ENCODE measurements at regions not wholly inside any gene's neighbourhood (a gene's known extent, or its start where the extent isn't known, plus 50 kb on each side); places are given as distances from the start of the nearest gene placed in this dataset.

DNA sequence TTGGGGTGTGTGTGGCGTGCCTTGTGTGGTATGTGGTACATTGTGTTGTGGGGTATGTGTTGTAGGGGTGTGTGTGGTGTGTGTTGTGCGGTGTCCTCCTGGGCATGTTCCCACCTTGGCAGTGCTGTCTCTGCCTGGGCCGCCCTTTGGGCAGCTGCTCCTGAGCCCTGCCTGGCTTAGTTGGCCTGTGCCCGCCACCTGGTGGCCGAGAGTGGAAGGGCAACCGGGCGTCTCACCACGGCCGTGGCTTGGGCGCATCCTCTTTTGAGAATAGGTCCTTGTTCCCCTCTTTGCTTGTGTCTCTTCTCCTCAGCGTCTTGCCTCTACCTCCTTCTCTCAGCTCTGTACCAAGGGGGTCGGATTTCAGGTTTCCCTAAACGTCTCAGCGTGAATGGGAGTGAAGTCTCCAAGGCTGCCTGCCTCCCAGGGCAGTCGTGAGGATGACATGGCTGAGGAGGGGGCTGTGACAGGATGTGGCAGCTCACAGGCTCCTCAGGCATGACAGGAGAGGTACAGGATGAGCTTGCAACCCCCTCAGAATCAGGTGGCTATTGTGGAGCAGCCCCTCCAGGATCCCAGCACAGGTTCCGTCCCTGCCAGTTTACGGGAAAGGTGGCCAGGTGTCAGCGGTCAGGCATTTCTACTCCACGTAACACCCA, 98.4 kb upstream of the PODXL start (continued):
- TF ChIP-seq, protein P1, sequence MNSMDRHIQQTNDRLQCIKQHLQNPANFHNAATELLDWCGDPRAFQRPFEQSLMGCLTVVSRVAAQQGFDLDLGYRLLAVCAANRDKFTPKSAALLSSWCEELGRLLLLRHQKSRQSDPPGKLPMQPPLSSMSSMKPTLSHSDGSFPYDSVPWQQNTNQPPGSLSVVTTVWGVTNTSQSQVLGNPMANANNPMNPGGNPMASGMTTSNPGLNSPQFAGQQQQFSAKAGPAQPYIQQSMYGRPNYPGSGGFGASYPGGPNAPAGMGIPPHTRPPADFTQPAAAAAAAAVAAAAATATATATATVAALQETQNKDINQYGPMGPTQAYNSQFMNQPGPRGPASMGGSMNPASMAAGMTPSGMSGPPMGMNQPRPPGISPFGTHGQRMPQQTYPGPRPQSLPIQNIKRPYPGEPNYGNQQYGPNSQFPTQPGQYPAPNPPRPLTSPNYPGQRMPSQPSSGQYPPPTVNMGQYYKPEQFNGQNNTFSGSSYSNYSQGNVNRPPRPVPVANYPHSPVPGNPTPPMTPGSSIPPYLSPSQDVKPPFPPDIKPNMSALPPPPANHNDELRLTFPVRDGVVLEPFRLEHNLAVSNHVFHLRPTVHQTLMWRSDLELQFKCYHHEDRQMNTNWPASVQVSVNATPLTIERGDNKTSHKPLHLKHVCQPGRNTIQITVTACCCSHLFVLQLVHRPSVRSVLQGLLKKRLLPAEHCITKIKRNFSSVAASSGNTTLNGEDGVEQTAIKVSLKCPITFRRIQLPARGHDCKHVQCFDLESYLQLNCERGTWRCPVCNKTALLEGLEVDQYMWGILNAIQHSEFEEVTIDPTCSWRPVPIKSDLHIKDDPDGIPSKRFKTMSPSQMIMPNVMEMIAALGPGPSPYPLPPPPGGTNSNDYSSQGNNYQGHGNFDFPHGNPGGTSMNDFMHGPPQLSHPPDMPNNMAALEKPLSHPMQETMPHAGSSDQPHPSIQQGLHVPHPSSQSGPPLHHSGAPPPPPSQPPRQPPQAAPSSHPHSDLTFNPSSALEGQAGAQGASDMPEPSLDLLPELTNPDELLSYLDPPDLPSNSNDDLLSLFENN (IDR thresholded peaks at IDR 0.05; ENCODE audit: low read depth in 2 of 2, low read length in 2 of 2) = no peak
- TF ChIP-seq SMARCA4 (IDR thresholded peaks at IDR 0.05) (no peak), CBFB (CRISPR knock-in tag; IDR thresholded peaks at IDR 0.05) (peak; percentile 37; the same call in 1 of the 2 replicates), HLTF (IDR thresholded peaks at IDR 0.05) (no peak), GATAD2A (IDR thresholded peaks at IDR 0.05) (no peak), PPARD (CRISPR knock-in tag; IDR thresholded peaks at IDR 0.05) (no peak), HNRNPL (IDR thresholded peaks at IDR 0.05; ENCODE audit: low read depth, low read length) (no peak), STAG1 (CRISPR knock-in tag; IDR thresholded peaks at IDR 0.05; ENCODE audit: borderline replicate concordance) (peak; percentile 99), ZNF143 (CRISPR knock-in tag; IDR thresholded peaks at IDR 0.05) (no peak), SRF (CRISPR knock-in tag; IDR thresholded peaks at IDR 0.05) (no peak), MCM5 (IDR thresholded peaks at IDR 0.05; ENCODE audit: low read depth) (no peak), RB1 (IDR thresholded peaks at IDR 0.05; ENCODE audit: low read depth) (no peak), EGR1 (conservative IDR thresholded peaks at IDR 0.05) (no peak), CBX1 (IDR thresholded peaks at IDR 0.05; ENCODE audit: low read depth) (peak; percentile 51; the same call in 1 of the 2 replicates), RBM15 (IDR thresholded peaks at IDR 0.05; ENCODE audit: insufficient read depth, low read length) (no peak)
- TF ChIP-seq, protein P2, sequence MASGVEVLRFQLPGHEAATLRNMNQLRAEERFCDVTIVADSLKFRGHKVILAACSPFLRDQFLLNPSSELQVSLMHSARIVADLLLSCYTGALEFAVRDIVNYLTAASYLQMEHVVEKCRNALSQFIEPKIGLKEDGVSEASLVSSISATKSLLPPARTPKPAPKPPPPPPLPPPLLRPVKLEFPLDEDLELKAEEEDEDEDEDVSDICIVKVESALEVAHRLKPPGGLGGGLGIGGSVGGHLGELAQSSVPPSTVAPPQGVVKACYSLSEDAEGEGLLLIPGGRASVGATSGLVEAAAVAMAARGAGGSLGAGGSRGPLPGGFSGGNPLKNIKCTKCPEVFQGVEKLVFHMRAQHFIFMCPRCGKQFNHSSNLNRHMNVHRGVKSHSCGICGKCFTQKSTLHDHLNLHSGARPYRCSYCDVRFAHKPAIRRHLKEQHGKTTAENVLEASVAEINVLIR (CRISPR knock-in tag; IDR thresholded peaks at IDR 0.05) = no peak
- TF ChIP-seq, protein P3, sequence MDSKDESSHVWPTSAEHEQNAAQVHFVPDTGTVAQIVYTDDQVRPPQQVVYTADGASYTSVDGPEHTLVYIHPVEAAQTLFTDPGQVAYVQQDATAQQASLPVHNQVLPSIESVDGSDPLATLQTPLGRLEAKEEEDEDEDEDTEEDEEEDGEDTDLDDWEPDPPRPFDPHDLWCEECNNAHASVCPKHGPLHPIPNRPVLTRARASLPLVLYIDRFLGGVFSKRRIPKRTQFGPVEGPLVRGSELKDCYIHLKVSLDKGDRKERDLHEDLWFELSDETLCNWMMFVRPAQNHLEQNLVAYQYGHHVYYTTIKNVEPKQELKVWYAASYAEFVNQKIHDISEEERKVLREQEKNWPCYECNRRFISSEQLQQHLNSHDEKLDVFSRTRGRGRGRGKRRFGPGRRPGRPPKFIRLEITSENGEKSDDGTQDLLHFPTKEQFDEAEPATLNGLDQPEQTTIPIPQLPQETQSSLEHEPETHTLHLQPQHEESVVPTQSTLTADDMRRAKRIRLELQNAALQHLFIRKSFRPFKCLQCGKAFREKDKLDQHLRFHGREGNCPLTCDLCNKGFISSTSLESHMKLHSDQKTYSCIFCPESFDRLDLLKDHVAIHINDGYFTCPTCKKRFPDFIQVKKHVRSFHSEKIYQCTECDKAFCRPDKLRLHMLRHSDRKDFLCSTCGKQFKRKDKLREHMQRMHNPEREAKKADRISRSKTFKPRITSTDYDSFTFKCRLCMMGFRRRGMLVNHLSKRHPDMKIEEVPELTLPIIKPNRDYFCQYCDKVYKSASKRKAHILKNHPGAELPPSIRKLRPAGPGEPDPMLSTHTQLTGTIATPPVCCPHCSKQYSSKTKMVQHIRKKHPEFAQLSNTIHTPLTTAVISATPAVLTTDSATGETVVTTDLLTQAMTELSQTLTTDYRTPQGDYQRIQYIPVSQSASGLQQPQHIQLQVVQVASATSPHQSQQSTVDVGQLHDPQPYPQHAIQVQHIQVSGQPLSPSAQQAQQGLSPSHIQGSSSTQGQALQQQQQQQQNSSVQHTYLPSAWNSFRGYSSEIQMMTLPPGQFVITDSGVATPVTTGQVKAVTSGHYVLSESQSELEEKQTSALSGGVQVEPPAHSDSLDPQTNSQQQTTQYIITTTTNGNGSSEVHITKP (IDR thresholded peaks at IDR 0.05; ENCODE audit: partially characterized antibody) = no peak
